SK-MEL-5 (cell line): ENCODE measurements at regions not wholly inside any gene's neighbourhood (a gene's known extent, or its start where the extent isn't known, plus 50 kb on each side); places are given as distances from the start of the nearest gene placed in this dataset.
"Not testable (repeated sequence)": the region's sequence is repeated elsewhere in the genome, so short reads cannot be mapped to it uniquely, and the experiment has no call there.

Experiments used
- DNase-seq: peaks from one replicate; pipeline ENCODE4 v3.0.0-alpha.2; 2016; ENCODE audit warnings: low read depth, low spot score
- in situ Hi-C: cut with HindIII; loops from 2 replicates; pipeline ENCODE4 v1.10.0; 2016; ENCODE audit warnings: low sequenced_read_pairs, high pct_unique_total_duplicates, low pct_unique_long_range_greater_than_20kb

- DNase-seq: no peak
- in situ Hi-C loops: no loop called here
Observed at GRCh38 chr5:33080287-33080686, 360.5 kb upstream of the TARS1 start.

DNA sequence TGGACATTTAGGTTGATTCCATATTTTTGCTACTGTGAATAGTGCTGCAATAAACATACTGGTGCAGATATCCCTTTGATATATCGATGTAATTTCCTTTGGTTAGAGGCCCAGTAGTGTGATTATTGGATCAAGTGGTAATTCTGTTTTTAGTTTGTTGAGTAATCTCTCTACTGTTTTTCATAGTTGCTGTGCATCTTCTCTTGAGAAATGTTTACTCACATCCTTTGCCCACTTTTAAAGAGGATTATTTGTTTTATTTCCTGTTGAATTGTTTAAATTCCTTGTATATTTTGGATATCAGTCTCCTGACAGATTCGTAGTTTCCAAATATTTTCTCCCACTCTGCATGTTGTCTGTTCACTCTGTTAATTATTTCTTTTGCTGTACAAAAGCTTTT, 352.6 kb upstream of the TARS1 start:
- in situ Hi-C loops: no loop called here
- DNase-seq: no peak

- DNase-seq: no peak
- in situ Hi-C loops: no loop called here
Observed at GRCh38 chr5:33091571-33092363, 349.0 kb upstream of the TARS1 start.

DNA sequence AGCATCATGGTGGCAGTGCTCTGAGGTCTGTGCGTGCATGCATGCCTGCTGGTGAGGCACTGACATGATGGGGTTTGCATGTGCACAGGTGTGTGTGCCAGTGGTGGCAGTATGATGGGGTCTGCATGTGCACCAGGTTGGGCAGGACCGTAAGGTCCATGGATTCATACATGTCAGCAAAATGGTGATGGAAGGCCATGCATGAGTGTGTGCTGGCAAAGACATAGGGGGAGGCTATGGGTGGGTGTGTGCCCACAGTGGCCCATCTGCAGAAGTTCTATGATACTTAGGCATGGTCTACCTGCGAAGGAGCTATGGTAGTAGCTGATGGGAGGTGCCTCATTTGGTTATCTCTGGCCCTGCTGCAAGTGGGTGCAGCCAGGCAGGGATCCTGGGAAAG, 348.0 kb upstream of the TARS1 start:
- in situ Hi-C loops: no loop called here
- no peak for DNase-seq

DNA sequence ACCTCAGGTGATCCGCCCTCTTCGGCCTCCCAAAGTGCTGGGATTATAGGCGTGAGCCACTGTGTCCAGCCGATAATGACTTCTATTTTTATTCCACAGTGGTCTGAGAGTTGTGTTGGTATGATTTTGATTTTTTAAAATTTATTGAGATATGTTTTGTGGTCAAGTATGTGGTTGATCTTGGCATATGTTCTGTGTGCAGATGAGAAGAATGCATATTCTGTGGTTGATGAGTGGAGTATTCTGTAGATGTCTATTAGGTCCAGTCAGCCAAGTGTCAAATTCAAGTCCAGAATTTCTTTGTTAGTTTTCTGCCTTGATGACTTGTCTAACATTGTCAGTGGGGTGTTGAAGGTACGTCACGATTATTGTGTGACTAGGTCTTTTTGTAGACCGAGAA, 338.2 kb upstream of the TARS1 start:
- no peak for DNase-seq
- in situ Hi-C loops: no loop called here

DNA sequence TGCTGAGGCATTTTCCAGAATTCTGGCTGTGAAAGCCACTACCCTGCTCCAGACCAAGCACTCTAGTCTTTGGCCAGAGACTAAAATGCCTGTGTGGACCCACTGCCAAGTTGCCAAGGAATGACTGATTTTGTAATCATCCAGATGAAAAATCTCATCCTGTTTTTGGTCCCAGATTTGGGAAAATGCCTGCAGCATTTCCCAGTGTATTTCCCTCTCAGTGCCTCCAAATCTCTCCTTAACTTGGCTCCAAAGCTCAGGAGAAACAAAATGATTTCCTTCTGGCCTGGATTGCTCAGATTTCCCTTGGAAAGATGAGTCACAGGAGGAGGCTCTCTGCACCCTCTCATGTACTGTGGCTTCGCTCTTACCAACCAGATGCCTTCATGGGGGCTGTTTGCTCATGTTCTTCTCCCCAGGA, 335.2 kb upstream of the TARS1 start:
- in situ Hi-C loops: no loop called here
- DNase-seq: no peak

GRCh38 chr5:33110496-33110895, 330.3 kb upstream of the TARS1 start:
- DNase-seq, in situ Hi-C loops: not testable (repeated sequence)

GRCh38 chr5:33114361-33114760, 326.4 kb upstream of the TARS1 start:
- no peak for DNase-seq
- in situ Hi-C loops: no loop called here

GRCh38 chr5:33115467-33115866, 325.3 kb upstream of the TARS1 start:
- in situ Hi-C loops: no loop called here
- DNase-seq: no peak

DNA sequence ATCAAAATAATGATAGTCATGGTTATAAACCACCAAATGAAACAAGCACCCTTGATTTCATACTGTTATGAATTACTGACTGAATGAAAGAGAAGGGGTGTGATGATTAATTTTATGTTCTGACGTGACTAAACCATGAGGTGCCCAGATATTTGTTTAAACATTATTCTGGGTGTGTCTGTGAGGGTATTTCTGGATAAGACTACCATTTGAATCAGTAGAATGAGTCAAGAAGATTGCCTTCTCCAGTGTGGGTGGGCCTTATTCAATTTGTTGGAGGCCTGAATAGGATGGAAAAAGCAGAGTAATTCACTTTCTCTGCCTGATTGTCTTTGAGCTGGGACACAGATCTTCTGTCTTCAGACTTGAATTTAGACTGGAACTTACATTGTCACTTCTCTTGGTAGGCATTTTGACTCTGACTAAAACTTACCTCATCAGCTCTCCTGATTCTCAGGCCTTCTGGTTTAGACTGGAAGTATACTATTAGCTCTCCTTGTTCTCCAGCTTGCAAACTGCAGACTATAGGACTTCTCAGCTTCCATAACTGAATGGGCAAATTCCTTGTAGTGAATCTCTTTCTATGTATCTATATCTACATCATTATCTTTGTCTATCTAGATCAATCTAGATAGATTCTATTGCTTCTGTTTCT, 321.9 kb upstream of the TARS1 start:
- DNase-seq: no peak
- in situ Hi-C loops: no loop called here

- in situ Hi-C loops: no loop called here
Observed at GRCh38 chr5:33120671-33121070, 320.1 kb upstream of the TARS1 start.

GRCh38 chr5:33129309-33129708, 311.5 kb upstream of the TARS1 start:
- no peak for DNase-seq
- in situ Hi-C loops: no loop called here

More at GRCh38 chr5:33120671-33121070, 320.1 kb upstream of the TARS1 start:
- DNase-seq: no peak

DNA sequence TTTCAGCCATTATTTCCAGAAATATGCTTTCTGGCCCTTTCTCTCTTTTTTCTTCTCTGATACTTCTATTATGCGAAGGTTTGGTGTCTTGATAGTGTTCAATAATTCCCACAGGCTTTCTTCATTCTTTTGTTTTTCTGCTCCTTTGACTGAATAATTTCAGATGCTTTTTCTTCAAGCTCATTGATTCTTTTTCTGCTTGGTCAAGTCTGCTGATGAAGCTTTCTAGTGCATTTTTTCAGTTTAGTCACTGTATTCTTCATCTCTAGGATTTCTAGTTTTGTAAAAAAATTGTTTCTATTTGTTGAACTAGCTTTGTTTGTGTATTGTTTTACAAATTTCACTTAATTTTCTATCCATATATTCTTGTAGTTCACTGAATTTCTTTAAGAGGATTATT, 304.0 kb upstream of the TARS1 start:
- in situ Hi-C loops: no loop called here
- DNase-seq: no peak

GRCh38 chr5:33138145-33138544, 302.6 kb upstream of the TARS1 start:
- in situ Hi-C loops, DNase-seq: not testable (repeated sequence)

- in situ Hi-C loops: no loop called here
- DNase-seq: no peak
Observed at GRCh38 chr5:33143405-33144123, 297.2 kb upstream of the TARS1 start.

DNA sequence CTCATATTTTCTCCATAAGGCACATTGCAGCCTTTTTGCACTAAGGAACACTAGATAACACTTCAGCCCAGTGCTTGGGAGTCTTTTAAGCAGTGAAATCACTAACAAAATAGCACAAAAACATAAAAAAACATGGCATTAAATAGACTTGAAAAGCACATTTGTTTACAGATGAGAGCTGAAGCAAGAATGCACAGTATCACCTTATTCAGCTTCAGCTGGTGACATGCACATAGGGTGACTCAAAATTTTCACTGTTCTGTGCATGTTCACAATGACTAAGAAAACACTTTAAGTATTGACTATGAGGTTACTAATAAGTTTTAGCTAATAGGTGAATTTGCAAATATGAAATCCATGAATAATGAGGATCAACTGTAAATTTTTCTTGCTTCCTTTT, 293.9 kb upstream of the TARS1 start:
- in situ Hi-C loops: no loop called here
- DNase-seq: no peak

GRCh38 chr5:33148076-33148513, 292.7 kb upstream of the TARS1 start:
- in situ Hi-C loops: no loop called here

DNA sequence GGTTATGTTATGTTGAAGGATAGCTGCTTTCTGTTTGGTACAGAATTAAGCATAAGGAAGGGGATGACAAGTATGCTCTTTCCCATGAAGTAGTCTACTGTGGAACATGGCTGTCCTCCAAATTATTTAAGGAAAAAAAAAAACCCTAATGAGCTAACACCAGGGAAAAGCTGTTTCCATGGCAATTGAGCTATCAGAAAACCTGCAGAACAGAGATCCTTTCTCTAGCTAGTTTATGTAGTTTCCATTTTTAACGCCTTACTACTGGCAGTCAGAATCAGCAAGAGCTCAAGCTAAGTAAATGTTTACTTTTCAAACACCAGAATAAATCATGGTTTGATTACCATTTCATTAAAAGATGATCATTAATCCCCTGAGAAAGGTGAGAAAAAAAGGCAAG, 287.4 kb upstream of the TARS1 start:
- in situ Hi-C loops: no loop called here
- DNase-seq: no peak

More at GRCh38 chr5:33148076-33148513, 292.7 kb upstream of the TARS1 start:
- no peak for DNase-seq
